CD14-positive monocyte (primary cell): ENCODE measurements at regions not wholly inside any gene's neighbourhood (a gene's known extent, or its start where the extent isn't known, plus 50 kb on each side); places are given as distances from the start of the nearest gene placed in this dataset.

Experiments
- DNase-seq, 3 donors: peaks; one replicate each; pipeline ENCODE4 v3.0.0-alpha.2; 2011 to 2022
- H2AFZ ChIP-seq: 2 replicates; pipeline ENCODE4 v1.6.0; 2012; ENCODE audit warnings: mild to moderate bottlenecking, low read depth, low read length, inconsistent platforms; ENCODE audit not compliant: insufficient read depth, poor library complexity, severe bottlenecking
- H3K27ac ChIP-seq, 2 donors: 1 replicate in 1 of 2; 2 replicates in 1 of 2; pipeline ENCODE4 v1.5.1; 2012 to 2013; ENCODE audit warnings: low read length in 2 of 2, control low read depth in 1 of 2, inconsistent platforms in 1 of 2, low read depth in 1 of 2, mild to moderate bottlenecking in 1 of 2
- H3K27me3 ChIP-seq, 2 donors: one replicate each; pipeline versions ENCODE4 v1.6.0 to v1.6.1; 2011 to 2013; ENCODE audit warnings: low read length in 2 of 2; ENCODE audit not compliant: control insufficient read depth in 2 of 2, insufficient read depth in 2 of 2
- H3K36me3 ChIP-seq, 2 donors: replicated peaks in 1 of 2; 1 replicate in 1 of 2; 2 replicates in 1 of 2; pipeline versions ENCODE4 v1.5.1 to v1.6.1; 2012 to 2013; ENCODE audit warnings: low read length in 2 of 2, control low read depth in 1 of 2, inconsistent platforms in 1 of 2, mild to moderate bottlenecking in 1 of 2; ENCODE audit not compliant: insufficient read depth in 2 of 2, control insufficient read depth in 1 of 2
- H3K4me1 ChIP-seq, 2 donors: 1 replicate in 1 of 2; 2 replicates in 1 of 2; pipeline versions ENCODE4 v1.5.1 to v1.6.1; 2012 to 2013; ENCODE audit warnings: low read length in 2 of 2, control low read depth in 1 of 2, inconsistent platforms in 1 of 2, mild to moderate bottlenecking in 1 of 2, moderate library complexity in 1 of 2; ENCODE audit not compliant: insufficient read depth in 2 of 2, control insufficient read depth in 1 of 2
- H3K4me2 ChIP-seq: replicated peaks from 2 replicates; pipeline ENCODE3; 2012; ENCODE audit warnings: low read length, moderate library complexity, mild to moderate bottlenecking; ENCODE audit not compliant: poor library complexity, severe bottlenecking; ENCODE audit errors: extremely low read depth
- H3K4me3 ChIP-seq, 3 experiments: fragments of 200-600 bp in 1 of 3; sonication (generic) in 1 of 3; replicated peaks in 1 of 3; 1 replicate in 2 of 3; 2 replicates in 1 of 3; pipeline ENCODE4 v1.5.1; 2011 to 2013; ENCODE audit warnings: low read length in 3 of 3, mild to moderate bottlenecking in 3 of 3, control low read depth in 2 of 3, low read depth in 2 of 3, inconsistent platforms in 1 of 3, moderate library complexity in 1 of 3
- H3K79me2 ChIP-seq: 2 replicates; pipeline ENCODE4 v1.6.0; 2012; ENCODE audit warnings: mild to moderate bottlenecking, control low read depth, inconsistent platforms, low read length, moderate library complexity; ENCODE audit not compliant: insufficient read depth
- H3K9ac ChIP-seq: 2 replicates; pipeline ENCODE4 v1.6.0; 2017; ENCODE audit warnings: low read length, mild to moderate bottlenecking; ENCODE audit not compliant: insufficient read depth, poor library complexity, severe bottlenecking
- H3K9me3 ChIP-seq, 2 donors: replicated peaks in 1 of 2; 1 replicate in 1 of 2; 2 replicates in 1 of 2; pipeline versions ENCODE4 v1.5.1 to v1.6.1; 2012 to 2013; ENCODE audit warnings: low read length in 2 of 2, control low read depth in 1 of 2; ENCODE audit not compliant: control insufficient read depth in 1 of 2, insufficient read depth in 1 of 2
- H4K20me1 ChIP-seq: 2 replicates; pipeline ENCODE4 v1.6.0; 2012; ENCODE audit warnings: mild to moderate bottlenecking, low read length, control low read depth, moderate library complexity; ENCODE audit not compliant: insufficient read depth
- H3K27ac Mint-ChIP-seq, 7 donors: one replicate each; pipeline ENCODE4 v1.8.0; 2020; ENCODE audit warnings: mild to moderate bottlenecking in 7 of 7, mixed read lengths in 7 of 7, moderate library complexity in 6 of 7, inconsistent platforms in 2 of 7
- H3K27me3 Mint-ChIP-seq, 3 donors: one replicate each; pipeline ENCODE4 v1.8.0; 2021 to 2022; ENCODE audit warnings: low read depth in 3 of 3, mild to moderate bottlenecking in 3 of 3, mixed read lengths in 3 of 3, moderate library complexity in 3 of 3, inconsistent platforms in 1 of 3
- H3K36me3 Mint-ChIP-seq, 2 donors: one replicate each; pipeline ENCODE4 v1.8.0; 2020; ENCODE audit warnings: mixed read lengths in 2 of 2, inconsistent platforms in 1 of 2, mild to moderate bottlenecking in 1 of 2
- H3K4me1 Mint-ChIP-seq: one replicate; pipeline ENCODE4 v1.8.0; 2020; ENCODE audit warnings: mild to moderate bottlenecking, mixed read lengths
- H3K4me3 Mint-ChIP-seq, 2 donors: one replicate each; pipeline ENCODE4 v1.8.0; 2020; ENCODE audit warnings: mild to moderate bottlenecking in 2 of 2, mixed read lengths in 2 of 2, moderate library complexity in 1 of 2
- H3K9me3 Mint-ChIP-seq, 7 donors: one replicate each; pipeline ENCODE4 v1.8.0; 2020 to 2022; ENCODE audit warnings: mixed read lengths in 7 of 7, mild to moderate bottlenecking in 6 of 7, moderate library complexity in 6 of 7, inconsistent platforms in 2 of 7
- CTCF ChIP-seq: fragments of 200-600 bp; IDR thresholded peaks from one replicate; pipeline ENCODE4 v1.8.0; 2022; ENCODE audit warnings: antibody characterized with exemption, mild to moderate bottlenecking
- WGBS: methylation state at CpG from one replicate; pipeline ENCODE4 v1.1.5; 2013; ENCODE audit warnings: missing lambda C conversion rate; ENCODE audit not compliant: insufficient coverage; 5-methylcytosine and 5-hydroxymethylcytosine counted together
- intact Hi-C, 2 donors: fragments of 100-400 bp; cut with micrococcal nuclease; formaldehyde crosslinking; loops; one replicate each; pipeline versions ENCODE4 v1.15.0 to v1.15.1; 2023

GRCh38 chr14:97443412-97443811, 646.2 kb downstream of the VRK1 start:
- Mint-ChIP-seq H3K27ac (no peak overlapping the region), H3K36me3 (no peaks in the 10 kb centered on the region), H3K9me3 (no peaks in the 10 kb centered on the region), H3K27me3 (peaks cover 0 to 1% (median 0%) of the 10 kb centered on the region in 3 donors), H3K4me3 (no peak overlapping the region), H3K4me1 (no peaks in the 10 kb centered on the region)
- intact Hi-C loops: no loop called here
- Histone ChIP-seq H3K9me3 (no peaks in the 10 kb centered on the region), H3K36me3 (no peaks in the 10 kb centered on the region), H3K27ac (no peak overlapping the region), H2AFZ (no peak overlapping the region), H4K20me1 (no peaks in the 10 kb centered on the region), H3K9ac (no peak overlapping the region), H3K4me3 (no peak overlapping the region), H3K27me3 (no peaks in the 10 kb centered on the region), H3K4me2 (no peak overlapping the region), H3K4me1 (no peaks in the 10 kb centered on the region), H3K79me2 (no peaks in the 10 kb centered on the region)
- WGBS: 100% methylated on average over 2 of the region's 3 CpGs
- no peak for DNase-seq
- no peak for TF ChIP-seq CTCF

- Histone ChIP-seq H3K79me2 (no peaks in the 10 kb centered on the region), H3K4me2 (no peak overlapping the region), H3K27ac (no peak overlapping the region), H4K20me1 (no peaks in the 10 kb centered on the region), H3K9me3 (no peaks in the 10 kb centered on the region), H2AFZ (no peak overlapping the region), H3K4me3 (no peak overlapping the region), H3K27me3 (no peaks in the 10 kb centered on the region), H3K4me1 (no peaks in the 10 kb centered on the region), H3K9ac (no peak overlapping the region), H3K36me3 (no peaks in the 10 kb centered on the region)
- no peak overlapping the region for H3K27ac Mint-ChIP-seq
- intact Hi-C loops: no loop called here
- peaks cover 0 to 1% (median 0%) of the 10 kb centered on the region in 3 donors for H3K27me3 Mint-ChIP-seq
- TF ChIP-seq CTCF: no peak
- no peaks in the 10 kb centered on the region for H3K4me1 Mint-ChIP-seq
- H3K4me3 Mint-ChIP-seq: no peak overlapping the region
- no peak for DNase-seq
- WGBS: 93% methylated on average over 3 of the region's 5 CpGs
- peaks cover 0 to 1% (median 0%) of the 10 kb centered on the region in 7 donors for H3K9me3 Mint-ChIP-seq
- H3K36me3 Mint-ChIP-seq: no peaks in the 10 kb centered on the region
These were observed 647.1 kb downstream of the VRK1 start for GRCh38 chr14:97444248-97444647.
